ENCODE measurements at regions not wholly inside any gene's neighbourhood (a gene's known extent, or its start where the extent isn't known, plus 50 kb on each side); places are given as distances from the start of the nearest gene placed in this dataset.

GRCh38 chr4:19944251-19944650 is 307.5 kb upstream of the SLIT2 start:
- TF ChIP-seq POLR2A (IDR thresholded peaks at IDR 0.05; ENCODE audit: low read length): no peak
- TF ChIP-seq GATA1 (IDR thresholded peaks at IDR 0.05; ENCODE audit: low read depth, low read length): no peak

Measured in erythroblast (primary cell).